ENCODE measurements at regions not wholly inside any gene's neighbourhood (a gene's known extent, or its start where the extent isn't known, plus 50 kb on each side); places are given as distances from the start of the nearest gene placed in this dataset.

- TF ChIP-seq ZNF274 (IDR thresholded peaks at IDR 0.05; ENCODE audit: low read depth, low read length) (no peak), YY1 (IDR thresholded peaks at IDR 0.05; ENCODE audit: insufficient read depth, insufficient read length) (no peak), SUZ12 (IDR thresholded peaks at IDR 0.05; ENCODE audit: extremely low read depth, insufficient read depth, insufficient read length) (no peak)
These were observed 739.0 kb downstream of the CBLN4 start for GRCh38 chr20:55266361-55266760.
